ENCODE measurements at regions not wholly inside any gene's neighbourhood (a gene's known extent, or its start where the extent isn't known, plus 50 kb on each side); places are given as distances from the start of the nearest gene placed in this dataset.
"Not testable (repeated sequence)": the region's sequence is repeated elsewhere in the genome, so short reads cannot be mapped to it uniquely, and the experiment has no call there.

- intact Hi-C loops (cut with DNase I; ENCODE audit: low total_unique reads): no loop called here
- H3K27me3 ChIP-seq: no peaks in the 10 kb centered on the region
- H3K4me3 ChIP-seq: no peak overlapping the region
- no peaks in the 10 kb centered on the region for H3K9me3 ChIP-seq
- no peak for DNase-seq
- H3K27ac ChIP-seq: no peak overlapping the region
- TF ChIP-seq POLR2AphosphoS5 (IDR thresholded peaks at IDR 0.05) (no peak), POLR2A (IDR thresholded peaks at IDR 0.05) (no peak), CTCF (IDR thresholded peaks at IDR 0.05) (no peak), EP300 (IDR thresholded peaks at IDR 0.05; ENCODE audit: low read depth) (no peak)
- in situ Hi-C loops (cut with MboI; ENCODE audit: low pct_ligation_motif_present in 1 of 4, low pct_unique_long_range_greater_than_20kb in 1 of 4, low sequenced_read_pairs in 3 of 4): no loop called here
- no peaks in the 10 kb centered on the region for H3K36me3 ChIP-seq
- no peaks in the 10 kb centered on the region for H3K4me1 ChIP-seq
These were observed 1080.7 kb upstream of the CELF4 start for GRCh38 chr18:38646296-38646695.

GRCh38 chr18:38644875-38645641, 1079.5 kb upstream of the CELF4 start:
- intact Hi-C loops (cut with DNase I; ENCODE audit: low total_unique reads) (loop anchor here (5.0 kb wide), 1 partner anchor 197 kb away; no protein-coding TSS in a partner anchor), in situ Hi-C loops (cut with MboI; ENCODE audit: low pct_ligation_motif_present in 1 of 4, low pct_unique_long_range_greater_than_20kb in 1 of 4, low sequenced_read_pairs in 3 of 4) (no loop called here)
- Histone ChIP-seq H3K36me3 (no peaks in the 10 kb centered on the region), H3K4me1 (no peaks in the 10 kb centered on the region), H3K27ac (no peak overlapping the region), H3K27me3 (no peaks in the 10 kb centered on the region), H3K9me3 (no peaks in the 10 kb centered on the region), H3K4me3 (no peak overlapping the region)
- no peak for TF ChIP-seq POLR2A (IDR thresholded peaks at IDR 0.05)
- no peak for DNase-seq
- 50 to 59% methylated on average over 3 to 4 of the region's 4 CpGs for WGBS, 2 donors (ENCODE audit: low coverage in 1 of 2)

GRCh38 chr18:38642711-38643110, 1077.1 kb upstream of the CELF4 start:
- Histone ChIP-seq H3K9me3 (peaks cover 0 to 5% of the 10 kb centered on the region in 2 donors), H3K27ac (no peak overlapping the region), H3K4me1 (no peaks in the 10 kb centered on the region), H3K36me3 (no peaks in the 10 kb centered on the region), H3K27me3 (no peaks in the 10 kb centered on the region), H3K4me3 (no peak overlapping the region)
- DNase-seq: no peak
- in situ Hi-C loops (cut with MboI; ENCODE audit: low pct_ligation_motif_present in 1 of 4, low pct_unique_long_range_greater_than_20kb in 1 of 4, low sequenced_read_pairs in 3 of 4): no loop called here
- intact Hi-C loops (cut with DNase I; ENCODE audit: low total_unique reads): loop anchor here (5.0 kb wide), 1 partner anchor 200 kb away; no protein-coding TSS in a partner anchor
- no peak for TF ChIP-seq EP300 (IDR thresholded peaks at IDR 0.05; ENCODE audit: low read depth)
- TF ChIP-seq POLR2A (IDR thresholded peaks at IDR 0.05): no peak
- TF ChIP-seq POLR2AphosphoS5 (IDR thresholded peaks at IDR 0.05): no peak
- no peak for TF ChIP-seq CTCF (IDR thresholded peaks at IDR 0.05)
- 83% methylated on average over 2 to 3 of the region's 3 CpGs for WGBS, 2 donors (ENCODE audit: low coverage in 1 of 2)

- DNase-seq; H3K27ac ChIP-seq; H3K4me3 ChIP-seq; H3K27me3 ChIP-seq; H3K36me3 ChIP-seq; H3K9me3 ChIP-seq; H3K4me1 ChIP-seq; in situ Hi-C loops (cut with MboI; ENCODE audit: low pct_ligation_motif_present in 1 of 4, low pct_unique_long_range_greater_than_20kb in 1 of 4, low sequenced_read_pairs in 3 of 4): not testable (repeated sequence)
- intact Hi-C loops (cut with DNase I; ENCODE audit: low total_unique reads): loop anchor here (5.0 kb wide), 1 partner anchor 203 kb away; no protein-coding TSS in a partner anchor
- 84 to 88% methylated on average over 5 to 9 of the region's 9 CpGs for WGBS, 2 donors (ENCODE audit: low coverage in 1 of 2)
These were observed 1074.1 kb upstream of the CELF4 start for GRCh38 chr18:38639700-38640099.

GRCh38 chr18:38635709-38636430, 1070.3 kb upstream of the CELF4 start:
- in situ Hi-C loops (cut with MboI; ENCODE audit: low pct_ligation_motif_present in 1 of 4, low pct_unique_long_range_greater_than_20kb in 1 of 4, low sequenced_read_pairs in 3 of 4): no loop called here
- DNase-seq: no peak
- TF ChIP-seq EP300 (IDR thresholded peaks at IDR 0.05; ENCODE audit: low read depth) (no peak), CTCF (IDR thresholded peaks at IDR 0.05) (no peak), POLR2A (IDR thresholded peaks at IDR 0.05) (no peak), POLR2AphosphoS5 (IDR thresholded peaks at IDR 0.05) (no peak)
- intact Hi-C loops (cut with DNase I; ENCODE audit: low total_unique reads): no loop called here
- peaks cover 0 to 8% of the 10 kb centered on the region in 2 donors for H3K9me3 ChIP-seq
- H3K27me3 ChIP-seq: no peaks in the 10 kb centered on the region
- H3K27ac ChIP-seq: no peak overlapping the region
- no peak overlapping the region for H3K4me3 ChIP-seq
- H3K4me1 ChIP-seq: no peaks in the 10 kb centered on the region
- H3K36me3 ChIP-seq: no peaks in the 10 kb centered on the region
